Hepatocyte (in vitro differentiated cells): ENCODE measurements at regions not wholly inside any gene's neighbourhood (a gene's known extent, or its start where the extent isn't known, plus 50 kb on each side); places are given as distances from the start of the nearest gene placed in this dataset.

ENCODE experiments used
- EZH2 ChIP-seq: fragments of 200-600 bp; sonication (generic); IDR thresholded peaks from 2 replicates; pipeline ENCODE4 v1.6.1; 2016; ENCODE audit warnings: antibody characterized with exemption, mild to moderate bottlenecking, borderline replicate concordance
- TF ChIP-seq, protein P1 (sequence below): fragments of 200-600 bp; sonication (generic); IDR thresholded peaks from 2 replicates; pipeline ENCODE4 v1.5.1; 2016; ENCODE audit warnings: antibody characterized with exemption, mild to moderate bottlenecking; ENCODE audit not compliant: poor library complexity

DNA sequence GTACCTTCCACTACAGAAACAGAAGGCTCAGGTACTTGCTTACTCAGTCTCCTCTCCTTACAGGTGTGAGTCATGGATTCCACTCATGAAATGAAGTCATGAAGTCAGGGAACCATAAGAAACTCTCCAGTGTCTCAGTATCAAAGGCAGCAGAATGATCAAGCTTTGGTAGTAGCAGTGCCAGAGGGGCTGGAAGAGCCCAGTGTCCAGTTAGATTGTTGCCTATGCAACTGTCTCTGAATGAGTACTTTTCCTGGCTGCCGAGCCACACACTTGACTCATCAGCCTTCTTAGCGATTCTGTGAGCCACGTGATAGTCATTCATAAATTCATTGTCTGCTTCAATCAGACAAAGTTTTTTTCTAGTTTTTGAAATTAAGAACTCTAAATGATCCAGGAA lies 52.2 kb upstream of the DTNBP1 start:
- TF ChIP-seq EZH2: no peak
- TF ChIP-seq, protein P1, sequence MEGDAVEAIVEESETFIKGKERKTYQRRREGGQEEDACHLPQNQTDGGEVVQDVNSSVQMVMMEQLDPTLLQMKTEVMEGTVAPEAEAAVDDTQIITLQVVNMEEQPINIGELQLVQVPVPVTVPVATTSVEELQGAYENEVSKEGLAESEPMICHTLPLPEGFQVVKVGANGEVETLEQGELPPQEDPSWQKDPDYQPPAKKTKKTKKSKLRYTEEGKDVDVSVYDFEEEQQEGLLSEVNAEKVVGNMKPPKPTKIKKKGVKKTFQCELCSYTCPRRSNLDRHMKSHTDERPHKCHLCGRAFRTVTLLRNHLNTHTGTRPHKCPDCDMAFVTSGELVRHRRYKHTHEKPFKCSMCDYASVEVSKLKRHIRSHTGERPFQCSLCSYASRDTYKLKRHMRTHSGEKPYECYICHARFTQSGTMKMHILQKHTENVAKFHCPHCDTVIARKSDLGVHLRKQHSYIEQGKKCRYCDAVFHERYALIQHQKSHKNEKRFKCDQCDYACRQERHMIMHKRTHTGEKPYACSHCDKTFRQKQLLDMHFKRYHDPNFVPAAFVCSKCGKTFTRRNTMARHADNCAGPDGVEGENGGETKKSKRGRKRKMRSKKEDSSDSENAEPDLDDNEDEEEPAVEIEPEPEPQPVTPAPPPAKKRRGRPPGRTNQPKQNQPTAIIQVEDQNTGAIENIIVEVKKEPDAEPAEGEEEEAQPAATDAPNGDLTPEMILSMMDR: no peak
